Heart left ventricle (tissue), 16 donors: ENCODE measurements at regions not wholly inside any gene's neighbourhood (a gene's known extent, or its start where the extent isn't known, plus 50 kb on each side); places are given as distances from the start of the nearest gene placed in this dataset.

Experiments used
- ATAC-seq, 4 donors: fragments of 200-7000 bp; cut with Tn5 transposase; one replicate each; pipeline ENCODE4 v1.9.1; 2020 to 2022; ENCODE audit warnings: moderate library complexity in 4 of 4, mild to moderate bottlenecking in 3 of 4, moderate number of reproducible peaks in 1 of 4
- DNase-seq, 5 donors: peaks; one replicate each; pipeline ENCODE4 v3.0.0-alpha.2; 2020
- H3K27ac ChIP-seq, 12 donors: fragments of 200-600 bp; sonication (generic) in 4 of 12; one replicate each; pipeline versions ENCODE4 v1.5.0 to v1.8.0; 2016 to 2022; ENCODE audit warnings: mild to moderate bottlenecking in 2 of 12
- H3K27me3 ChIP-seq, 9 donors: fragments of 200-600 bp; sonication (generic) in 2 of 9; one replicate each; pipeline versions ENCODE4 v1.5.1 to v1.8.0; 2016 to 2022; ENCODE audit warnings: mild to moderate bottlenecking in 3 of 9
- H3K36me3 ChIP-seq, 9 donors: fragments of 200-600 bp; sonication (generic) in 2 of 9; one replicate each; pipeline versions ENCODE4 v1.5.0 to v1.8.0; 2018 to 2022; ENCODE audit warnings: mild to moderate bottlenecking in 2 of 9
- H3K4me1 ChIP-seq, 12 donors: fragments of 200-600 bp; sonication (generic) in 4 of 12; one replicate each; pipeline versions ENCODE4 v1.5.0 to v1.8.0; 2016 to 2022; ENCODE audit warnings: mild to moderate bottlenecking in 3 of 12
- H3K4me3 ChIP-seq, 12 donors: fragments of 200-600 bp; sonication (generic) in 4 of 12; one replicate each; pipeline versions ENCODE4 v1.5.0 to v1.8.0; 2017 to 2022; ENCODE audit warnings: mild to moderate bottlenecking in 9 of 12, moderate library complexity in 4 of 12
- H3K9me3 ChIP-seq, 12 donors: fragments of 200-600 bp; sonication (generic) in 4 of 12; one replicate each; pipeline versions ENCODE4 v1.5.0 to v1.8.0; 2016 to 2022; ENCODE audit warnings: mild to moderate bottlenecking in 1 of 12
- CTCF ChIP-seq, 12 donors: fragments of 200-600 bp; sonication (generic) in 4 of 12; IDR thresholded peaks; one replicate each; pipeline versions ENCODE4 v1.5.0 to v1.8.0; 2018 to 2022; ENCODE audit warnings: antibody characterized with exemption in 12 of 12, mild to moderate bottlenecking in 5 of 12
- POLR2A ChIP-seq, 2 donors: fragments of 450-650 bp; IDR thresholded peaks; one replicate each; pipeline ENCODE4 v1.6.1; 2017; ENCODE audit warnings: antibody characterized with exemption in 2 of 2, mild to moderate bottlenecking in 2 of 2, moderate library complexity in 2 of 2
- WGBS, 4 donors: extraction: QIAGEN DNeasy Blood & Tissue Kit in 2 of 4; methylation state at CpG; one replicate each; pipeline versions ENCODE4 v1.1.5 to v1.1.7; 2013 to 2018; 5-methylcytosine and 5-hydroxymethylcytosine counted together
- intact Hi-C, 10 donors: fragments of 100-400 bp; cut with DNase I; formaldehyde crosslinking; loops; one replicate each; pipeline versions ENCODE4 v1.11.1 to v1.14.2; 2022
- donor health status: ischemic (EF 13 %, LVEDD 7.1; RV severe dilation, severe dysfunction).
- donor health status: healthy with polysubstance abuse.
- donor health status: DM: no; HTN: yes; CAD: no.
- donor health status: DM: no; HTN: no; CAD: no.
- donor health status: ischemic (EF 25% LVEDD 6.9; RV normal size, moderate dysfunction).
- donor health status: ischemic (EF 25% LVEDD 5.7; RV mildly dilated, moderate dysfunction).
- donor health status: healthy.
- donor health status: DM: yes; HTN: yes; CAD: no.
- donor health status: ischemic (EF 35%, LVEDD 5.7; RV mildly dilated, moderate dysfunction).
- donor health status: nonischemic (EF 11% LVEDD 7.7; RV severe dilation, severe dysfunction).
- donor health status: DM: yes; HTN: yes; CAD: no.
- donor health status: PGD.
- donor health status: ischemic (EF 29% LVEDD 5.4; RV normal size, mild dysfunction).
- donor health status: nonischemic (EF 23%, LVEDD 6.1; RV moderate dilation, normal function).

DNA sequence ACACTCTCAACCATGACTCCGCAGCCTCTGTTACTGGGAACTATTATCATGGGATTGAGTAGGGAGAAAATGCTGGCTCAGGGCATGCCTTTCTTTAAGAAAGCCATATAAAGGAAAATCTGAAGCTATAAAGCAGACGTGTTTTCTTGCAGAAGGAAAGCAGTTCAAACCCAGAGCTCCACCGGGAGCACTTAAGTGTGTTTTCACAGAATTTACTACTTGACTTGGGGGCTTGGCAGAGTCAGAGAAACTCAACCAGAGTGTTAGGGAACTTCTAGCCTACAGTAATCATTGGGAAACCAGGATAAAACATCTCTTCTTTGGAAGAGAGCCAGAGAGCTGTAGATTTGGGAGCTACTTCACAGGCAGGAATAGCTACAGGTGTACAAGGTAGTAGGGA is 283.4 kb upstream of the ADRA1B start:
- Histone ChIP-seq H3K27me3 (no peaks in the 10 kb centered on the region), H3K9me3 (peaks cover 0 to 5% (median 0%) of the 10 kb centered on the region in 12 donors), H3K36me3 (no peaks in the 10 kb centered on the region), H3K4me1 (no peaks in the 10 kb centered on the region), H3K27ac (no peak overlapping the region), H3K4me3 (no peak overlapping the region)
- intact Hi-C loops: no loop called here
- TF ChIP-seq POLR2A (IDR thresholded peaks at IDR 0.05): no peak
- TF ChIP-seq CTCF (IDR thresholded peaks at IDR 0.05): no peak
- no peak for ATAC-seq
- no peak for DNase-seq
- 79 to 88% (median 83%) methylated on average over 3 of the region's 3 CpGs for WGBS, 4 donors

- TF ChIP-seq CTCF (IDR thresholded peaks at IDR 0.05) (no peak), POLR2A (IDR thresholded peaks at IDR 0.05) (no peak)
- Histone ChIP-seq H3K27me3 (no peaks in the 10 kb centered on the region), H3K9me3 (peaks cover 0 to 5% (median 0%) of the 10 kb centered on the region in 12 donors), H3K4me1 (peaks cover 0 to 8% (median 0%) of the 10 kb centered on the region in 12 donors), H3K27ac (no peak overlapping the region), H3K4me3 (no peak overlapping the region), H3K36me3 (no peaks in the 10 kb centered on the region)
- intact Hi-C loops: no loop called here
- DNase-seq (no peak), ATAC-seq (no peak)
Observed at GRCh38 chr5:159638481-159638880, 277.8 kb upstream of the ADRA1B start.

DNA sequence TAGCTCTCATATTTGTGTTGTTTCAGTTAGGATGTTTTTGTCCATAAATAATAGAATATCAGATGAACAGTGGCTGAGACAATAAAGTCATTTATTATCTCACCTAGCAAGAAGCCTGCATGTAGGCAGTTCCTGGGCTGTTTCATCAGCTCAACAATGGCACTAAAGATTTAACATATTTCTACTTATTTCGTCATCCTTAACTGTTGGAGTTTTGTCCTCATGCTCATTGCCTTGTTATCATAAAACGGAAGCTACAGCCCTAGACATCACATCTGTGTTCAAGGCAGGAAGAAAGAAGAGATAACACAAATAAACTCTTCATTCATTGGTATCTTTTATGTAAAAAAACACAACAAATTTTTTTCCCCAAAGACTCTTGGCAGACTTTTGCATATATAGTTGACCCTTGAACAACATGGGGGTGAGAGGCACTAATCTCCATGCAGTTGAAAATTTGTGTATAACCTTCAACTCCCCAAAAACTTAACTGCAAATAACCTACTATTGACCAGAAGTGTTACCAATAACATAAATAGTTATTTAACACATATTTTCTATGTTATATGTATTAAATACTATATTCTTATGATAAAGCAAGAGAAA is 277.2 kb upstream of the ADRA1B start:
- Histone ChIP-seq H3K27me3 (no peaks in the 10 kb centered on the region), H3K36me3 (no peaks in the 10 kb centered on the region), H3K4me1 (peaks cover 0 to 13% (median 0%) of the 10 kb centered on the region in 12 donors), H3K9me3 (peaks cover 0 to 5% (median 0%) of the 10 kb centered on the region in 12 donors), H3K4me3 (no peak overlapping the region), H3K27ac (no peak overlapping the region)
- intact Hi-C loops: no loop called here
- DNase-seq: no peak
- TF ChIP-seq CTCF (IDR thresholded peaks at IDR 0.05) (no peak), POLR2A (IDR thresholded peaks at IDR 0.05) (no peak)
- no peak for ATAC-seq
- WGBS, 4 donors: 40 to 60% (median 47%) methylated on average over 2 of the region's 2 CpGs

DNA sequence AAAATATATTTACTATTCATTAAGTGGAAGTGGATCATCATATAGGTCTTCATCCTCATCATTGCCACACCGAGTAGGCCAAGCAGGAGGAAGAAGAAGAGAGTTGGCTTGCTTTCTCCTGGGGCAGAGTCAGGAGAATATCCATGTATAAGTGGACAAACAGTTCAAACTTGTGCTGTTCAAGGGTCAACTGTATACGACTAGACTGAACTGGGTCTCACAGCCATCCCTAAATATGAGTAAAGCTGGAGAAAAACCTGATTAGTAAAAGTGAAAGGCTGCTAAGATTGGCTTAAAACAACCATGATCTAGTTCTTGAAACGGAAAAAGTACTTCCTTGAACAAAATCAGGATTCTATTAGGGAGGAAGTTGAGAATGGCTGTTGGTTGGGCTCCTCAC is 276.7 kb upstream of the ADRA1B start:
- Histone ChIP-seq H3K36me3 (no peaks in the 10 kb centered on the region), H3K27ac (no peak overlapping the region), H3K9me3 (peaks cover 0 to 5% (median 0%) of the 10 kb centered on the region in 12 donors), H3K4me1 (peaks cover 0 to 16% (median 0%) of the 10 kb centered on the region in 12 donors), H3K4me3 (no peak overlapping the region), H3K27me3 (no peaks in the 10 kb centered on the region)
- ATAC-seq (no peak), DNase-seq (no peak)
- intact Hi-C loops: no loop called here
- TF ChIP-seq CTCF (IDR thresholded peaks at IDR 0.05): no peak
- TF ChIP-seq POLR2A (IDR thresholded peaks at IDR 0.05): no peak
- WGBS, 4 donors: 61 to 71% (median 67%) methylated on average over 3 of the region's 3 CpGs
